ENCODE measurements at regions not wholly inside any gene's neighbourhood (a gene's known extent, or its start where the extent isn't known, plus 50 kb on each side); places are given as distances from the start of the nearest gene placed in this dataset.
"Not testable (repeated sequence)": the region's sequence is repeated elsewhere in the genome, so short reads cannot be mapped to it uniquely, and the experiment has no call there.

- FAIRE-seq (no peak), DNase-seq (ENCODE audit: extremely low spot score, insufficient read length, low read depth) (no peak)
Measured at GRCh38 chr10:30199376-30200016, 140.1 kb upstream of the JCAD start.

GRCh38 chr10:30197186-30197585 lies 137.8 kb upstream of the JCAD start:
- no peak for DNase-seq (ENCODE audit: extremely low spot score, insufficient read length, low read depth)
- no peak for FAIRE-seq

- not testable (repeated sequence) for FAIRE-seq; DNase-seq (ENCODE audit: extremely low spot score, insufficient read length, low read depth)
Measured at GRCh38 chr10:30196559-30196958, 137.2 kb upstream of the JCAD start.

GRCh38 chr10:30192846-30193608 lies 133.6 kb upstream of the JCAD start:
- FAIRE-seq: peak; percentile 24
- DNase-seq (ENCODE audit: extremely low spot score, insufficient read length, low read depth): no peak

GRCh38 chr10:30190577-30191552 lies 131.5 kb upstream of the JCAD start:
- DNase-seq (ENCODE audit: extremely low spot score, insufficient read length, low read depth) (no peak), FAIRE-seq (no peak)

- DNase-seq (ENCODE audit: extremely low spot score, insufficient read length, low read depth) (no peak), FAIRE-seq (no peak)
Measured at GRCh38 chr10:30189238-30189580, 129.8 kb upstream of the JCAD start.

- DNase-seq (ENCODE audit: extremely low spot score, insufficient read length, low read depth) (no peak), FAIRE-seq (no peak)
Measured at GRCh38 chr10:30188556-30189237, 129.3 kb upstream of the JCAD start.

GRCh38 chr10:30188101-30188500 lies 128.7 kb upstream of the JCAD start:
- no peak for DNase-seq (ENCODE audit: extremely low spot score, insufficient read length, low read depth)
- no peak for FAIRE-seq

- DNase-seq (ENCODE audit: extremely low spot score, insufficient read length, low read depth) (no peak), FAIRE-seq (no peak)
Measured at GRCh38 chr10:30187010-30187409, 127.6 kb upstream of the JCAD start.

GRCh38 chr10:30186371-30186875 lies 127.0 kb upstream of the JCAD start:
- no peak for DNase-seq (ENCODE audit: extremely low spot score, insufficient read length, low read depth)
- no peak for FAIRE-seq

GRCh38 chr10:30185916-30186315 lies 126.5 kb upstream of the JCAD start:
- FAIRE-seq (no peak), DNase-seq (ENCODE audit: extremely low spot score, insufficient read length, low read depth) (no peak)

- no peak for FAIRE-seq
Measured at GRCh38 chr10:30185341-30185740, 126.0 kb upstream of the JCAD start.

GRCh38 chr10:30184397-30185033 lies 125.1 kb upstream of the JCAD start:
- no peak for FAIRE-seq
- DNase-seq (ENCODE audit: extremely low spot score, insufficient read length, low read depth): no peak

More at GRCh38 chr10:30185341-30185740, 126.0 kb upstream of the JCAD start:
- no peak for DNase-seq (ENCODE audit: extremely low spot score, insufficient read length, low read depth)

- FAIRE-seq (no peak), DNase-seq (ENCODE audit: extremely low spot score, insufficient read length, low read depth) (no peak)
Measured at GRCh38 chr10:30183055-30183402, 123.6 kb upstream of the JCAD start.

GRCh38 chr10:30182191-30183054 lies 123.0 kb upstream of the JCAD start:
- DNase-seq (ENCODE audit: extremely low spot score, insufficient read length, low read depth) (no peak), FAIRE-seq (no peak)

GRCh38 chr10:30178356-30178964 lies 119.1 kb upstream of the JCAD start:
- no peak for FAIRE-seq
- DNase-seq (ENCODE audit: extremely low spot score, insufficient read length, low read depth): no peak

GRCh38 chr10:30176776-30177533 lies 117.6 kb upstream of the JCAD start:
- DNase-seq (ENCODE audit: extremely low spot score, insufficient read length, low read depth): no peak
- peak; percentile 29 for FAIRE-seq

All from GM18507 (cell line).